C4-2B (cell line): ENCODE measurements at regions not wholly inside any gene's neighbourhood (a gene's known extent, or its start where the extent isn't known, plus 50 kb on each side); places are given as distances from the start of the nearest gene placed in this dataset.

Source experiments
- H3K27ac ChIP-seq: fragments of 450-650 bp; 2 replicates; pipeline ENCODE4 v1.5.1; 2017
- ZFX ChIP-seq: fragments of 450-650 bp; IDR thresholded peaks from 2 replicates; pipeline ENCODE4 v1.6.1; 2017
- TF ChIP-seq, protein P1 (sequence below): fragments of 450-650 bp; conservative IDR thresholded peaks from 2 replicates; pipeline ENCODE4 v1.5.1; 2017; ENCODE audit warnings: mild to moderate bottlenecking

DNA sequence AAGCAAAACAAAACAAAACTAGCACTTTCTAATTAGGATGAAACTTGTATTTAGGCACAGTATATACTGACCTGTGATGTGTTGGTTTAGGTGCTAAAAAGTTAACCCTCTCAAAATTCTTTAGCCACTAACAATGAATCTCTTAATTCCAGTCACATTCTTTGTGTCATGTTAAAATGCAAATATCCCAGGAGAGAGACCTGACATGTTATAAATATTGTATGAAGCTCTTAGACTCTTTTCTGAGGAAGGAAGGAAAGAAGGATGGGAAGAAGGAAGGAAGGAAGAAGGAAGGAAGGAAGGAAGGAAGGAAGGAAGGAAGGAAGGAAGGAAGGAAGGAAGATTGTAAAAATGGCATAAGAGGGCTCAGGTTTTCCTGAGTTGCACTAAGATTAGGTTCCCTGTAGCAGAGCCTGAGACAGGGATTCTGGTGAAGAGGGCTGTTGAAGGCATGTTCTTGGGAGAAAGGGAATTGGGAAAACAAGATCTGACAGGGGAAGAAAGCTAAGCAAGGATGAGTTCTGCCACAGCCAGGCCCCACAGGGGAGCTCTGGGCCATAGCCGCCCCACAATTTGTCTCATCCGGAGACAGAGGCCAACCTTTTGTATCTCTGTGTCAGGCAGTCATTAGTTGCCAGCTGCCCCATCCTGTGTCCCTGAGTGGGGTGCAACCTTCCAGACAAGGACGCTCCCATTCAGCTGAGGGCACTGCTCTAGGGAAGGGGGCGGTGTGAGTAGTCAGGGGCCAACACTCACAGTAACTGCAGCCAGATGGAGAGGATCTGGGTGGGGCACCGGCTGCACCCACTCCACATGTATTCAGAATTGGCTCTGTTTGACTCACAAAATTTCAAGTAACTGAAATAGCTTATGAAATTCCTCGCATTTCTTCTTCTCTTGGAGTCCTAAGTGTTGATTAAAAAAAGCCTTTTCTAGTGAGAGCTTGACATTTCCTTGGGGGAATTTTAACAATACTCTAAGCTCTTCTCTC, 189.3 kb upstream of the ARG1 start:
- TF ChIP-seq ZFX: no peak
- TF ChIP-seq, protein P1, sequence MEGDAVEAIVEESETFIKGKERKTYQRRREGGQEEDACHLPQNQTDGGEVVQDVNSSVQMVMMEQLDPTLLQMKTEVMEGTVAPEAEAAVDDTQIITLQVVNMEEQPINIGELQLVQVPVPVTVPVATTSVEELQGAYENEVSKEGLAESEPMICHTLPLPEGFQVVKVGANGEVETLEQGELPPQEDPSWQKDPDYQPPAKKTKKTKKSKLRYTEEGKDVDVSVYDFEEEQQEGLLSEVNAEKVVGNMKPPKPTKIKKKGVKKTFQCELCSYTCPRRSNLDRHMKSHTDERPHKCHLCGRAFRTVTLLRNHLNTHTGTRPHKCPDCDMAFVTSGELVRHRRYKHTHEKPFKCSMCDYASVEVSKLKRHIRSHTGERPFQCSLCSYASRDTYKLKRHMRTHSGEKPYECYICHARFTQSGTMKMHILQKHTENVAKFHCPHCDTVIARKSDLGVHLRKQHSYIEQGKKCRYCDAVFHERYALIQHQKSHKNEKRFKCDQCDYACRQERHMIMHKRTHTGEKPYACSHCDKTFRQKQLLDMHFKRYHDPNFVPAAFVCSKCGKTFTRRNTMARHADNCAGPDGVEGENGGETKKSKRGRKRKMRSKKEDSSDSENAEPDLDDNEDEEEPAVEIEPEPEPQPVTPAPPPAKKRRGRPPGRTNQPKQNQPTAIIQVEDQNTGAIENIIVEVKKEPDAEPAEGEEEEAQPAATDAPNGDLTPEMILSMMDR: no peak
- no peak overlapping the region for H3K27ac ChIP-seq

DNA sequence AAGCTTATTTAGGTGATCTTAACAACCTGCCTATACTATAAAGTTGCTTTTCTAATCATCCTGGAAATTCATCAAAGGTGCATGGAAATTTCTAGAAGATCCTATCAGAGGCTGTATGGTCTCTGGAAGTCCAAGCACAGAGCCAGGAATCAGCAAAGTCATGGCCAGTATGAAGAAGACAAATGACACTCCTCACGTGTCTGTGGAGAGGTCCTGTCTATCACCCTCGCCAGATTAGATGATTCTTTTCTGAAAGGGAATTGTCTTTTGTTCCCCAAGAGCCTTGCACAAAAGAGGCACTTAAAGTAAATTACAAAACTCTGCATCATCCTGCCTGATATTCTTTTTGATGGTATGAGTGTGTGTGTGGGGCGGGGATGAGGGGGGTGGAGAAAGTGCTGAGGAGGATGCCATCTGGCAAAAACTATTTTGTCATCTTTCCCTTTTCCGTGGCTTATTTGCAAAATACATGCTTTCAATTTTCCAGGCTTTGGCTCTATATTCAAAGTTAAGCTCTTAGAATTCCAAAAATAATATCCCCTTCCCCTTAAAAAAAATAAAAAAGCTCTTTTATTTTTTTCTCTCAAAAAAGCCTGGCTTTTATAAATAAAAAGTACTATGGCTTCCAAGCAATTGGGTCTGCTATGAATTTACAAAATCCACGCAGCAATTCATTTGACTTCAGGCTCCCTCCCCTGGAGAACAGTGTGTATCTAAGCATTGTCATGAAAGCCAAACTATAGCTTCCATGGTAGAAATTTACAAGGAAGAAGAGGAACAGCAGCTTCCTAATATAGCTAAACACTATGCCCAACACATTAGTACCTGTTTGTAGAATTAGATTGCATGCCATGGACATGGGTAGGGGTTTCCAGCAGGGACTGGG, 185.2 kb upstream of the ARG1 start:
- TF ChIP-seq, protein P1: no peak; the same call in 1 of the 2 replicates
- no peak overlapping the region for H3K27ac ChIP-seq

DNA sequence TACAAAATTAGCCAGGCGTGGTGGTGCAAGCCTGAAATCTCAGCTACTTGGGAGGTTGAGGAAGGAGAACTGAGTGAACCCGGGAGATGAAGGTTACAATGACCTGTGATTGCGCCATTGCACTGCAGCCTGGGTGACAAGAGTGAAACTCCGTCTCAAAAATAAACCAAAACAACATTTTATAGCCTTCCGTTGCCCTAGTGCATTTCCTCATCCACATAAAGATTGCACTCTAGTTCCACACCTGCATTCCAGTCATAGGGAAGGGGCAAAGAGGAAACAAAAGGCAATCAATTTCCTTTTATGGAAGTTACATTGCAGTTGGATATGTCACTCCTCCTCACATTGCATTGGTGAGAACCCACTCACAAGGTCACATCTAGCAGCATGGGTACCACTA, 182.7 kb upstream of the ARG1 start:
- TF ChIP-seq ZFX: no peak
- TF ChIP-seq, protein P1: no peak
- H3K27ac ChIP-seq: no peak overlapping the region

DNA sequence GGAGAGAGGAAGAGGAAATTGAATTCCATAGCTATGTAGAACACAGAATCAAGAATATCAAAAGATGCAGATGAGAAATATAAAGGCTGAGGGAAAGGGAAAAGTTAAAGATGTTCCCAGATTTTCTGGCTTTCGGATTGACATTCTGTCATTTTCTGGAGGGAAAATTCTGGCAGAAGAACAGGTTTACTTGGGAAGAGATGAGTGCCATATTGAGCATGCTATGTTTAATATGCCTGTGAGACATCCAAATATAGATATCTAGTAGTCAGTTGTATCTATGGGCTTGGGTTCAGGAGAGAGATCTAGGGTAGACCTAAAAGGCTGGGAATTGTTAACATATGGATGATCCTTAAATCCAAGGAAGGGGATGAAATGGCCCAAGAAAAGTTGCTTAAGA, 181.9 kb upstream of the ARG1 start:
- TF ChIP-seq, protein P1: no peak

DNA sequence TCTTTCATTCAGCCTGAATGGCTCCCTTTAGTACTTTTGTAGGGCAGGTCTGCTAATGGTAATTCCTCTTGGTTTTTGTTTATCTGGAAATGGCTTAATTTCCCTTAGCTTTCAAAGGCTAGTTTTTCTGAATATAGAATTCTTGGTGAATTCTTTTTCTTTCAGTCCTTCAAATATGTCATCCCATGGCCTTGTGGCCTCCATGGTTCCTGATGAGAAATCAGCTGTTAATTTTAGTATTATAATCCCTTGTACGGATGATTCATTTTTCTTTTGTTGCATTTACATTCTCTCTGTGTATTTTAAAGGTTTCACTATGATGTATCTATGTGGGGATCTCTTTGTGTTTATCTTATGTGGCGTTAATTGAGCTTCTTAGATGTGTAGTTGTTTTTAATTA, 179.6 kb upstream of the ARG1 start:
- no peak for TF ChIP-seq ZFX
- TF ChIP-seq, protein P1: no peak
- no peak overlapping the region for H3K27ac ChIP-seq

More for the DNA sequence above, 181.9 kb upstream of the ARG1 start:
- no peak overlapping the region for H3K27ac ChIP-seq

DNA sequence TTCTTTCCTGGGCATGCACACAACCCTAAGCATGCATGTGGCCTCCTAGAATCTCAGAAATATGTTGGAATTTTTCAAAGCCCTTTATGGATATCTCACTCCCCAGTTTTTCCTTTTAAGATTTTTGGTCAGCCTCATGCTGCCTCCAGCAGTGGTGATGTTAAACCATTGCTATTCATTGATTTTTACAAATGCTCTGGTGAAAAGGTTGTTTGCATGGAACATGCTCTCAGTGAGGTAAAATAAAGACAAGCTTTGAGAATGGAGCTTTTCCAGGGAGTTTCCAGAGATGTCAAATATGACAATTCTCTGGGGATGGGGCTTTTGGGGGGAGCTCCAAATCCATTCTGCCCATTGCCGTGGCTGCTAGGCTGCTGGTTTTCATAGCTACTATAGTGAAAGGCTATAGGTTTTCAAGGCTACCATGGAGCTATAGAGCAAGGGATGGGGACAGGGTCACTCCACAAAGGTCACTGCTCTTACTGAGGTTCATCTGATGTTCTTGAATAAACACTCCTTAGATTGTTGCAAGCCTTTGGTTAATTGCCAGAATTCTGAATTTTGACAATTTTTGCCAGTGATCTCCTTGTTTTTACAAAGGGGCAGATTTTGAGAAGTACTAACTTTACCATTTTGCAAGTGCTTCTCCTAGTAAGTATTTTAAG, 178.1 kb upstream of the ARG1 start:
- TF ChIP-seq ZFX: no peak
- TF ChIP-seq, protein P1: no peak
- no peak overlapping the region for H3K27ac ChIP-seq
